ENCODE measurements at regions not wholly inside any gene's neighbourhood (a gene's known extent, or its start where the extent isn't known, plus 50 kb on each side); places are given as distances from the start of the nearest gene placed in this dataset.

GRCh38 chr11:130617001-130617400 is 168.6 kb downstream of the ADAMTS15 start:
- TF ChIP-seq CTCF (conservative IDR thresholded peaks at IDR 0.05) = no peak
- TF ChIP-seq ZFX (IDR thresholded peaks at IDR 0.05) = no peak

Data from C4-2B (cell line).